Coronary artery (tissue), 2 donors: ENCODE measurements at regions not wholly inside any gene's neighbourhood (a gene's known extent, or its start where the extent isn't known, plus 50 kb on each side); places are given as distances from the start of the nearest gene placed in this dataset.

Experiments
- DNase-seq: peaks from one replicate; pipeline ENCODE4 v3.0.0-alpha.2; 2017; ENCODE audit warnings: low spot score
- H3K27ac ChIP-seq, 2 donors: fragments of 200-600 bp; sonication (generic); one replicate each; pipeline ENCODE4 v1.5.1; 2016 to 2019
- H3K4me3 ChIP-seq: fragments of 200-600 bp; sonication (generic); 2 replicates; pipeline ENCODE4 v1.5.1; 2016; ENCODE audit warnings: mild to moderate bottlenecking, moderate library complexity
- CTCF ChIP-seq: fragments of 200-600 bp; sonication (generic); IDR thresholded peaks from one replicate; pipeline ENCODE4 v1.5.1; 2019; ENCODE audit warnings: antibody characterized with exemption

- Histone ChIP-seq H3K27ac (no peak overlapping the region), H3K4me3 (no peak overlapping the region)
- no peak for DNase-seq
- no peak for TF ChIP-seq CTCF
These were observed 51.0 kb upstream of the EGFLAM start for GRCh38 chr5:38207343-38207742.

DNA sequence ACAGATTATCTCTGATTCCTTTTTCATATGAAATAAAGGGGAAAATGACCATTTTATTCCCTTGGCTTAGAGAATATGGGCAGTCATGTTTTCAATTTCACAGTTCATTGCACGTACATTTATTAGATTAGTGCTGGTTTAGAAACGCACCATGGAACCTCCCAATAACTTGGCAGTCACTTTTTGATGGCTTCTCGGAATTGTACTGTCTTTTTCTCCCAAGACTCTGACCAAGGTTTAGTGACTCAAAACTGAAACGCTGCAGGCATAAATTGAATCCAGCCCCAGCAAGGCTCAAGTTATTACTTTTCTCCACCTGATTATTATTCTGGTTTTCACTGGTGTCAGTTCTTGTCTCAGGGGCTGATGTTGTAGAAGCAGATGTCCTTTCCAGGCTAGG is 55.6 kb upstream of the EGFLAM start:
- DNase-seq, result no peak
- no peak overlapping the region for H3K27ac ChIP-seq
- H3K4me3 ChIP-seq, result no peak overlapping the region
- no peak for TF ChIP-seq CTCF

GRCh38 chr5:38200872-38201557 is 57.3 kb upstream of the EGFLAM start:
- no peak overlapping the region for H3K27ac ChIP-seq
- H3K4me3 ChIP-seq, result no peak overlapping the region
- no peak for DNase-seq
- no peak for TF ChIP-seq CTCF

- Histone ChIP-seq H3K4me3 (no peak overlapping the region), H3K27ac (no peak overlapping the region)
- no peak for TF ChIP-seq CTCF
- DNase-seq, result no peak
These were observed 61.2 kb upstream of the EGFLAM start for GRCh38 chr5:38197118-38197517.

DNA sequence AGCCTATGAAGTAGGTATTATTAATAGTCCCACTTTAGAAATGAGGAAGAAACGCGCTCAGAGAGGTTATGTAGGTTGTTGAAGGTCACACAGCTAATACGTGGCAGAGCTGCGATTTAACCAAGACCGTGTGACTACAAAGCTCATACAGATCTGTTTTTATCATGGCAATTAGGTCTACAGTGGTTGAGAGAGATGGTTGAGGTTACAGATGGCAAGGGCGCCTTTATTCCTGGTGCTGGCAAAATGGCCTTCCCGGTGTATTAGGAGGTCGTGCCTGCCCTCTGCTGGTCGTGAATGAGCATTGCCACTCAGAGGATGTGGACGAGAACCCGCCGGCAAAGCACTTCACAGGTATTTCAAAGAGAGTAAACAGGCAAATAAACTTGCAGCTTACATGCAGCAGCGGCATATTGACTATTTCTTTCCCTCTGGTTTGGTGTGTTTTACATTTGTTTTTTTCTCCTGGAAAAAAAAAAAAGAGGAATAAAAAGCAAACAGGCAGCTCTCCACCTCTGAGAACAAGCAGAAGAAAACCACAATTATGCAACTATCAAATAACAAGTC is 65.3 kb upstream of the EGFLAM start:
- TF ChIP-seq CTCF, result peak; percentile 76
- no peak overlapping the region for H3K4me3 ChIP-seq

GRCh38 chr5:38191693-38192092 is 66.7 kb upstream of the EGFLAM start:
- DNase-seq, result no peak
- TF ChIP-seq CTCF, result no peak
- Histone ChIP-seq H3K4me3 (no peak overlapping the region), H3K27ac (no peak overlapping the region)

More for the DNA sequence above, 65.3 kb upstream of the EGFLAM start:
- H3K27ac ChIP-seq, result no peak overlapping the region
- DNase-seq, result no peak

- Histone ChIP-seq H3K4me3 (no peak overlapping the region), H3K27ac (no peak overlapping the region)
- TF ChIP-seq CTCF, result no peak
- DNase-seq, result no peak
These were observed 68.2 kb upstream of the EGFLAM start for GRCh38 chr5:38190111-38190510.
